ENCODE measurements at regions not wholly inside any gene's neighbourhood (a gene's known extent, or its start where the extent isn't known, plus 50 kb on each side); places are given as distances from the start of the nearest gene placed in this dataset.

- H3K27ac ChIP-seq: no peak overlapping the region
- intact Hi-C loops (cut with DNase I; ENCODE audit: low total_unique reads) (loop anchor here (10.0 kb wide), 1 partner anchor 1889 kb away; no protein-coding TSS in a partner anchor), in situ Hi-C loops (cut with MboI; ENCODE audit: low pct_ligation_motif_present in 1 of 4, low pct_unique_long_range_greater_than_20kb in 1 of 4, low sequenced_read_pairs in 3 of 4) (no loop called here)
- no peaks in the 10 kb centered on the region for H3K4me1 ChIP-seq
- no peaks in the 10 kb centered on the region for H3K36me3 ChIP-seq
- H3K4me3 ChIP-seq: no peak overlapping the region
- no peaks in the 10 kb centered on the region for H3K9me3 ChIP-seq
- WGBS, 2 donors (ENCODE audit: low coverage in 1 of 2): 81 to 83% methylated on average over 3 of the region's 3 CpGs
- no peaks in the 10 kb centered on the region for H3K27me3 ChIP-seq
- DNase-seq: no peak
- no peak for TF ChIP-seq EP300 (IDR thresholded peaks at IDR 0.05; ENCODE audit: low read depth)
- TF ChIP-seq POLR2A (IDR thresholded peaks at IDR 0.05): no peak
- TF ChIP-seq POLR2AphosphoS5 (IDR thresholded peaks at IDR 0.05): no peak
These were observed 340.4 kb upstream of the AKR1E2 start for GRCh38 chr10:4485636-4486035.

GRCh38 chr10:4483811-4484210 lies 342.2 kb upstream of the AKR1E2 start:
- Histone ChIP-seq H3K27me3 (no peaks in the 10 kb centered on the region), H3K4me3 (no peak overlapping the region), H3K9me3 (no peaks in the 10 kb centered on the region), H3K4me1 (no peaks in the 10 kb centered on the region), H3K36me3 (no peaks in the 10 kb centered on the region), H3K27ac (no peak overlapping the region)
- DNase-seq: no peak
- TF ChIP-seq EP300 (IDR thresholded peaks at IDR 0.05; ENCODE audit: low read depth) (no peak), POLR2A (IDR thresholded peaks at IDR 0.05) (no peak), CTCF (IDR thresholded peaks at IDR 0.05) (no peak), POLR2AphosphoS5 (IDR thresholded peaks at IDR 0.05) (no peak)
- intact Hi-C loops (cut with DNase I; ENCODE audit: low total_unique reads) (loop anchor here (10.0 kb wide), 1 partner anchor 1891 kb away; no protein-coding TSS in a partner anchor), in situ Hi-C loops (cut with MboI; ENCODE audit: low pct_ligation_motif_present in 1 of 4, low pct_unique_long_range_greater_than_20kb in 1 of 4, low sequenced_read_pairs in 3 of 4) (no loop called here)
- 51 to 60% methylated on average over 4 of the region's 4 CpGs for WGBS, 2 donors (ENCODE audit: low coverage in 1 of 2)

- in situ Hi-C loops (cut with MboI; ENCODE audit: low pct_ligation_motif_present in 1 of 4, low pct_unique_long_range_greater_than_20kb in 1 of 4, low sequenced_read_pairs in 3 of 4): no loop called here
- no peaks in the 10 kb centered on the region for H3K36me3 ChIP-seq
These were observed 343.3 kb upstream of the AKR1E2 start for GRCh38 chr10:4482659-4483058.

GRCh38 chr10:4481192-4481591 lies 344.8 kb upstream of the AKR1E2 start:
- no peaks in the 10 kb centered on the region for H3K27me3 ChIP-seq
- H3K4me1 ChIP-seq: no peaks in the 10 kb centered on the region
- in situ Hi-C loops (cut with MboI; ENCODE audit: low pct_ligation_motif_present in 1 of 4, low pct_unique_long_range_greater_than_20kb in 1 of 4, low sequenced_read_pairs in 3 of 4): no loop called here
- no peak overlapping the region for H3K27ac ChIP-seq
- no peaks in the 10 kb centered on the region for H3K36me3 ChIP-seq
- H3K9me3 ChIP-seq: no peaks in the 10 kb centered on the region
- no peak for DNase-seq
- intact Hi-C loops (cut with DNase I; ENCODE audit: low total_unique reads): loop anchor here (10.0 kb wide), 1 partner anchor 1894 kb away; no protein-coding TSS in a partner anchor
- no peak overlapping the region for H3K4me3 ChIP-seq
- TF ChIP-seq POLR2AphosphoS5 (IDR thresholded peaks at IDR 0.05) (no peak), EP300 (IDR thresholded peaks at IDR 0.05; ENCODE audit: low read depth) (no peak), CTCF (IDR thresholded peaks at IDR 0.05) (no peak), POLR2A (IDR thresholded peaks at IDR 0.05) (no peak)

More at GRCh38 chr10:4482659-4483058, 343.3 kb upstream of the AKR1E2 start:
- DNase-seq: no peak
- H3K9me3 ChIP-seq: no peaks in the 10 kb centered on the region
- H3K27ac ChIP-seq: no peak overlapping the region
- intact Hi-C loops (cut with DNase I; ENCODE audit: low total_unique reads): loop anchor here (10.0 kb wide), 1 partner anchor 1892 kb away; no protein-coding TSS in a partner anchor
- H3K4me1 ChIP-seq: no peaks in the 10 kb centered on the region
- no peak overlapping the region for H3K4me3 ChIP-seq
- TF ChIP-seq EP300 (IDR thresholded peaks at IDR 0.05; ENCODE audit: low read depth) (no peak), POLR2AphosphoS5 (IDR thresholded peaks at IDR 0.05) (no peak), CTCF (IDR thresholded peaks at IDR 0.05) (no peak), POLR2A (IDR thresholded peaks at IDR 0.05) (no peak)
- H3K27me3 ChIP-seq: no peaks in the 10 kb centered on the region

- Histone ChIP-seq H3K4me3 (no peak overlapping the region), H3K9me3 (no peaks in the 10 kb centered on the region), H3K4me1 (no peaks in the 10 kb centered on the region), H3K27me3 (no peaks in the 10 kb centered on the region), H3K27ac (no peak overlapping the region), H3K36me3 (no peaks in the 10 kb centered on the region)
- DNase-seq: no peak
- no peak for TF ChIP-seq EP300 (IDR thresholded peaks at IDR 0.05; ENCODE audit: low read depth)
- TF ChIP-seq POLR2AphosphoS5 (IDR thresholded peaks at IDR 0.05): no peak
- TF ChIP-seq CTCF (IDR thresholded peaks at IDR 0.05): no peak
- TF ChIP-seq POLR2A (IDR thresholded peaks at IDR 0.05): no peak
- in situ Hi-C loops (cut with MboI; ENCODE audit: low pct_ligation_motif_present in 1 of 4, low pct_unique_long_range_greater_than_20kb in 1 of 4, low sequenced_read_pairs in 3 of 4): no loop called here
- WGBS, 2 donors (ENCODE audit: low coverage in 1 of 2): 90 to 96% methylated on average over 5 of the region's 5 CpGs
- intact Hi-C loops (cut with DNase I; ENCODE audit: low total_unique reads): no loop called here
These were observed 346.7 kb upstream of the AKR1E2 start for GRCh38 chr10:4479342-4479741.
